ENCODE measurements at regions not wholly inside any gene's neighbourhood (a gene's known extent, or its start where the extent isn't known, plus 50 kb on each side); places are given as distances from the start of the nearest gene placed in this dataset.

DNA sequence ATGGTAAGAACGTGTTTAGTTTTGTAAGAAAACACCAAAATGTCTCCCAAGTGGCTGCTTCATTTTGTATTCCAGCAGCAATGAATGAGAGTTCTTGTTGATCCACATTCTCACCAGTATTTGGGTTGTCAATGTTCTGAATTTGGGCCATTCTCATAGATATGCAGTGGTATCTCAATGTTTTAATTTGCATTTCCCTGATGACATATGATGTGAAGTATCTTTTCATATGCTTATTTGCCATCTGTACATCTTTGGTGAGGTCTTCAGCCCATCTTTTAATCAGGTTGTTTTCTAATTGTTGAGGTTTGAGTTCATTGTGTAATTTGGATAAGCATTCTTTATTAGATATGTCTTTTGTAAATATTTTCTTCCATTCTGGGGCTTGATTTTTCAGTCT, 436.8 kb upstream of the IRAK1BP1 start:
- no peak overlapping the region for H3K4me2 ChIP-seq
- no peaks in the 10 kb centered on the region for H3K36me3 ChIP-seq (ENCODE audit: insufficient read depth)
- no peak overlapping the region for H3K27ac ChIP-seq (ENCODE audit: low read depth)
- H3K4me3 Mint-ChIP-seq, result no peak overlapping the region
- H3K9me2 ChIP-seq (ENCODE audit: insufficient read depth), result 0 out of 2 replicates have a peak, but pooled peaks cover 5% of the 10 kb centered on the region
- H3K27ac Mint-ChIP-seq, result no peak overlapping the region
- H3K4me3 ChIP-seq, result no peak overlapping the region
- no peak for TF ChIP-seq NANOG (IDR thresholded peaks at IDR 0.05; ENCODE audit: borderline replicate concordance)
- TF ChIP-seq, protein P1, sequence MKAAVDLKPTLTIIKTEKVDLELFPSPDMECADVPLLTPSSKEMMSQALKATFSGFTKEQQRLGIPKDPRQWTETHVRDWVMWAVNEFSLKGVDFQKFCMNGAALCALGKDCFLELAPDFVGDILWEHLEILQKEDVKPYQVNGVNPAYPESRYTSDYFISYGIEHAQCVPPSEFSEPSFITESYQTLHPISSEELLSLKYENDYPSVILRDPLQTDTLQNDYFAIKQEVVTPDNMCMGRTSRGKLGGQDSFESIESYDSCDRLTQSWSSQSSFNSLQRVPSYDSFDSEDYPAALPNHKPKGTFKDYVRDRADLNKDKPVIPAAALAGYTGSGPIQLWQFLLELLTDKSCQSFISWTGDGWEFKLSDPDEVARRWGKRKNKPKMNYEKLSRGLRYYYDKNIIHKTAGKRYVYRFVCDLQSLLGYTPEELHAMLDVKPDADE (IDR thresholded peaks at IDR 0.05), result no peak
- TF ChIP-seq, protein P2, sequence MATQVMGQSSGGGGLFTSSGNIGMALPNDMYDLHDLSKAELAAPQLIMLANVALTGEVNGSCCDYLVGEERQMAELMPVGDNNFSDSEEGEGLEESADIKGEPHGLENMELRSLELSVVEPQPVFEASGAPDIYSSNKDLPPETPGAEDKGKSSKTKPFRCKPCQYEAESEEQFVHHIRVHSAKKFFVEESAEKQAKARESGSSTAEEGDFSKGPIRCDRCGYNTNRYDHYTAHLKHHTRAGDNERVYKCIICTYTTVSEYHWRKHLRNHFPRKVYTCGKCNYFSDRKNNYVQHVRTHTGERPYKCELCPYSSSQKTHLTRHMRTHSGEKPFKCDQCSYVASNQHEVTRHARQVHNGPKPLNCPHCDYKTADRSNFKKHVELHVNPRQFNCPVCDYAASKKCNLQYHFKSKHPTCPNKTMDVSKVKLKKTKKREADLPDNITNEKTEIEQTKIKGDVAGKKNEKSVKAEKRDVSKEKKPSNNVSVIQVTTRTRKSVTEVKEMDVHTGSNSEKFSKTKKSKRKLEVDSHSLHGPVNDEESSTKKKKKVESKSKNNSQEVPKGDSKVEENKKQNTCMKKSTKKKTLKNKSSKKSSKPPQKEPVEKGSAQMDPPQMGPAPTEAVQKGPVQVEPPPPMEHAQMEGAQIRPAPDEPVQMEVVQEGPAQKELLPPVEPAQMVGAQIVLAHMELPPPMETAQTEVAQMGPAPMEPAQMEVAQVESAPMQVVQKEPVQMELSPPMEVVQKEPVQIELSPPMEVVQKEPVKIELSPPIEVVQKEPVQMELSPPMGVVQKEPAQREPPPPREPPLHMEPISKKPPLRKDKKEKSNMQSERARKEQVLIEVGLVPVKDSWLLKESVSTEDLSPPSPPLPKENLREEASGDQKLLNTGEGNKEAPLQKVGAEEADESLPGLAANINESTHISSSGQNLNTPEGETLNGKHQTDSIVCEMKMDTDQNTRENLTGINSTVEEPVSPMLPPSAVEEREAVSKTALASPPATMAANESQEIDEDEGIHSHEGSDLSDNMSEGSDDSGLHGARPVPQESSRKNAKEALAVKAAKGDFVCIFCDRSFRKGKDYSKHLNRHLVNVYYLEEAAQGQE (IDR thresholded peaks at IDR 0.05; ENCODE audit: unreplicated experiment), result no peak
- TF ChIP-seq JUNB (IDR thresholded peaks at IDR 0.05; ENCODE audit: unreplicated experiment), result no peak
- no peak for TF ChIP-seq EZH2phosphoT487 (IDR thresholded peaks at IDR 0.05; ENCODE audit: unreplicated experiment)
- TF ChIP-seq, protein P3, sequence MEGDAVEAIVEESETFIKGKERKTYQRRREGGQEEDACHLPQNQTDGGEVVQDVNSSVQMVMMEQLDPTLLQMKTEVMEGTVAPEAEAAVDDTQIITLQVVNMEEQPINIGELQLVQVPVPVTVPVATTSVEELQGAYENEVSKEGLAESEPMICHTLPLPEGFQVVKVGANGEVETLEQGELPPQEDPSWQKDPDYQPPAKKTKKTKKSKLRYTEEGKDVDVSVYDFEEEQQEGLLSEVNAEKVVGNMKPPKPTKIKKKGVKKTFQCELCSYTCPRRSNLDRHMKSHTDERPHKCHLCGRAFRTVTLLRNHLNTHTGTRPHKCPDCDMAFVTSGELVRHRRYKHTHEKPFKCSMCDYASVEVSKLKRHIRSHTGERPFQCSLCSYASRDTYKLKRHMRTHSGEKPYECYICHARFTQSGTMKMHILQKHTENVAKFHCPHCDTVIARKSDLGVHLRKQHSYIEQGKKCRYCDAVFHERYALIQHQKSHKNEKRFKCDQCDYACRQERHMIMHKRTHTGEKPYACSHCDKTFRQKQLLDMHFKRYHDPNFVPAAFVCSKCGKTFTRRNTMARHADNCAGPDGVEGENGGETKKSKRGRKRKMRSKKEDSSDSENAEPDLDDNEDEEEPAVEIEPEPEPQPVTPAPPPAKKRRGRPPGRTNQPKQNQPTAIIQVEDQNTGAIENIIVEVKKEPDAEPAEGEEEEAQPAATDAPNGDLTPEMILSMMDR (conservative IDR thresholded peaks at IDR 0.05; ENCODE audit: low read depth in 2 of 2), result no peak
- no peak for TF ChIP-seq STAT1 (IDR thresholded peaks at IDR 0.05; ENCODE audit: unreplicated experiment)
- TF ChIP-seq EZH2 (IDR thresholded peaks at IDR 0.05; ENCODE audit: low read depth, unreplicated experiment), result no peak
- TF ChIP-seq ZNF114 (CRISPR knock-in tag; IDR thresholded peaks at IDR 0.05), result no peak
- TF ChIP-seq POLR2AphosphoS5 (IDR thresholded peaks at IDR 0.05; ENCODE audit: low read depth), result no peak
- TF ChIP-seq, protein P4, sequence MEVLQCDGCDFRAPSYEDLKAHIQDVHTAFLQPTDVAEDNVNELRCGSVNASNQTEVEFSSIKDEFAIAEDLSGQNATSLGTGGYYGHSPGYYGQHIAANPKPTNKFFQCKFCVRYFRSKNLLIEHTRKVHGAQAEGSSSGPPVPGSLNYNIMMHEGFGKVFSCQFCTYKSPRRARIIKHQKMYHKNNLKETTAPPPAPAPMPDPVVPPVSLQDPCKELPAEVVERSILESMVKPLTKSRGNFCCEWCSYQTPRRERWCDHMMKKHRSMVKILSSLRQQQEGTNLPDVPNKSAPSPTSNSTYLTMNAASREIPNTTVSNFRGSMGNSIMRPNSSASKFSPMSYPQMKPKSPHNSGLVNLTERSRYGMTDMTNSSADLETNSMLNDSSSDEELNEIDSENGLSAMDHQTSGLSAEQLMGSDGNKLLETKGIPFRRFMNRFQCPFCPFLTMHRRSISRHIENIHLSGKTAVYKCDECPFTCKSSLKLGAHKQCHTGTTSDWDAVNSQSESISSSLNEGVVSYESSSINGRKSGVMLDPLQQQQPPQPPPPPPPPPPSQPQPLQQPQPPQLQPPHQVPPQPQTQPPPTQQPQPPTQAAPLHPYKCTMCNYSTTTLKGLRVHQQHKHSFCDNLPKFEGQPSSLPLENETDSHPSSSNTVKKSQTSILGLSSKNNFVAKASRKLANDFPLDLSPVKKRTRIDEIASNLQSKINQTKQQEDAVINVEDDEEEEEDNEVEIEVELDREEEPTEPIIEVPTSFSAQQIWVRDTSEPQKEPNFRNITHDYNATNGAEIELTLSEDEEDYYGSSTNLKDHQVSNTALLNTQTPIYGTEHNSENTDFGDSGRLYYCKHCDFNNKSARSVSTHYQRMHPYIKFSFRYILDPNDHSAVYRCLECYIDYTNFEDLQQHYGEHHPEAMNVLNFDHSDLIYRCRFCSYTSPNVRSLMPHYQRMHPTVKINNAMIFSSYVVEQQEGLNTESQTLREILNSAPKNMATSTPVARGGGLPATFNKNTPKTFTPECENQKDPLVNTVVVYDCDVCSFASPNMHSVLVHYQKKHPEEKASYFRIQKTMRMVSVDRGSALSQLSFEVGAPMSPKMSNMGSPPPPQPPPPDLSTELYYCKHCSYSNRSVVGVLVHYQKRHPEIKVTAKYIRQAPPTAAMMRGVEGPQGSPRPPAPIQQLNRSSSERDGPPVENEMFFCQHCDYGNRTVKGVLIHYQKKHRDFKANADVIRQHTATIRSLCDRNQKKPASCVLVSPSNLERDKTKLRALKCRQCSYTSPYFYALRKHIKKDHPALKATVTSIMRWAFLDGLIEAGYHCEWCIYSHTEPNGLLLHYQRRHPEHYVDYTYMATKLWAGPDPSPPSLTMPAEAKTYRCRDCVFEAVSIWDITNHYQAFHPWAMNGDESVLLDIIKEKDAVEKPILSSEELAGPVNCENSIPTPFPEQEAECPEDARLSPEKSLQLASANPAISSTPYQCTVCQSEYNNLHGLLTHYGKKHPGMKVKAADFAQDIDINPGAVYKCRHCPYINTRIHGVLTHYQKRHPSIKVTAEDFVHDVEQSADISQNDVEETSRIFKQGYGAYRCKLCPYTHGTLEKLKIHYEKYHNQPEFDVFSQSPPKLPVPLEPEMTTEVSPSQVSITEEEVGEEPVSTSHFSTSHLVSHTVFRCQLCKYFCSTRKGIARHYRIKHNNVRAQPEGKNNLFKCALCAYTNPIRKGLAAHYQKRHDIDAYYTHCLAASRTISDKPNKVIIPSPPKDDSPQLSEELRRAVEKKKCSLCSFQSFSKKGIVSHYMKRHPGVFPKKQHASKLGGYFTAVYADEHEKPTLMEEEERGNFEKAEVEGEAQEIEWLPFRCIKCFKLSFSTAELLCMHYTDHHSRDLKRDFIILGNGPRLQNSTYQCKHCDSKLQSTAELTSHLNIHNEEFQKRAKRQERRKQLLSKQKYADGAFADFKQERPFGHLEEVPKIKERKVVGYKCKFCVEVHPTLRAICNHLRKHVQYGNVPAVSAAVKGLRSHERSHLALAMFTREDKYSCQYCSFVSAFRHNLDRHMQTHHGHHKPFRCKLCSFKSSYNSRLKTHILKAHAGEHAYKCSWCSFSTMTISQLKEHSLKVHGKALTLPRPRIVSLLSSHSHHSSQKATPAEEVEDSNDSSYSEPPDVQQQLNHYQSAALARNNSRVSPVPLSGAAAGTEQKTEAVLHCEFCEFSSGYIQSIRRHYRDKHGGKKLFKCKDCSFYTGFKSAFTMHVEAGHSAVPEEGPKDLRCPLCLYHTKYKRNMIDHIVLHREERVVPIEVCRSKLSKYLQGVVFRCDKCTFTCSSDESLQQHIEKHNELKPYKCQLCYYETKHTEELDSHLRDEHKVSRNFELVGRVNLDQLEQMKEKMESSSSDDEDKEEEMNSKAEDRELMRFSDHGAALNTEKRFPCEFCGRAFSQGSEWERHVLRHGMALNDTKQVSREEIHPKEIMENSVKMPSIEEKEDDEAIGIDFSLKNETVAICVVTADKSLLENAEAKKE (CRISPR knock-in tag; IDR thresholded peaks at IDR 0.05), result no peak
- no peak for TF ChIP-seq ZNF331 (CRISPR knock-in tag; IDR thresholded peaks at IDR 0.05; ENCODE audit: low read depth)
- no peak for TF ChIP-seq CREB1 (CRISPR knock-in tag; IDR thresholded peaks at IDR 0.05; ENCODE audit: low read depth)
- no peaks in the 10 kb centered on the region for H3F3A ChIP-seq (replicated peaks; ENCODE audit: low read depth)
- no peaks in the 10 kb centered on the region for H3K79me2 ChIP-seq (replicated peaks; ENCODE audit: insufficient read depth)
- no peaks in the 10 kb centered on the region for H3K27me3 ChIP-seq (ENCODE audit: insufficient read depth)
- H4K20me1 ChIP-seq (replicated peaks; ENCODE audit: insufficient read depth), result no peaks in the 10 kb centered on the region
- H3K9me3 Mint-ChIP-seq, result no peaks in the 10 kb centered on the region
- H3K4me1 Mint-ChIP-seq, result no peaks in the 10 kb centered on the region
- H3K36me3 Mint-ChIP-seq (ENCODE audit: low read depth), result no peaks in the 10 kb centered on the region
- DNase-seq (ENCODE audit: low spot score) (no peak), ATAC-seq (no peak)
- H2AFZ ChIP-seq, result no peak overlapping the region
- H3K27me3 Mint-ChIP-seq (ENCODE audit: insufficient read depth, low read depth, poor library complexity), result no peaks in the 10 kb centered on the region
- no peaks in the 10 kb centered on the region for H3K4me1 ChIP-seq (ENCODE audit: insufficient read depth)

All from GM23338 (cell line).